ENCODE measurements at regions not wholly inside any gene's neighbourhood (a gene's known extent, or its start where the extent isn't known, plus 50 kb on each side); places are given as distances from the start of the nearest gene placed in this dataset.
"Not testable (repeated sequence)": the region's sequence is repeated elsewhere in the genome, so short reads cannot be mapped to it uniquely, and the experiment has no call there.

GRCh38 chr13:28570356-28570755 lies 75.4 kb upstream of the FLT1 start:
- TF ChIP-seq, protein P1, sequence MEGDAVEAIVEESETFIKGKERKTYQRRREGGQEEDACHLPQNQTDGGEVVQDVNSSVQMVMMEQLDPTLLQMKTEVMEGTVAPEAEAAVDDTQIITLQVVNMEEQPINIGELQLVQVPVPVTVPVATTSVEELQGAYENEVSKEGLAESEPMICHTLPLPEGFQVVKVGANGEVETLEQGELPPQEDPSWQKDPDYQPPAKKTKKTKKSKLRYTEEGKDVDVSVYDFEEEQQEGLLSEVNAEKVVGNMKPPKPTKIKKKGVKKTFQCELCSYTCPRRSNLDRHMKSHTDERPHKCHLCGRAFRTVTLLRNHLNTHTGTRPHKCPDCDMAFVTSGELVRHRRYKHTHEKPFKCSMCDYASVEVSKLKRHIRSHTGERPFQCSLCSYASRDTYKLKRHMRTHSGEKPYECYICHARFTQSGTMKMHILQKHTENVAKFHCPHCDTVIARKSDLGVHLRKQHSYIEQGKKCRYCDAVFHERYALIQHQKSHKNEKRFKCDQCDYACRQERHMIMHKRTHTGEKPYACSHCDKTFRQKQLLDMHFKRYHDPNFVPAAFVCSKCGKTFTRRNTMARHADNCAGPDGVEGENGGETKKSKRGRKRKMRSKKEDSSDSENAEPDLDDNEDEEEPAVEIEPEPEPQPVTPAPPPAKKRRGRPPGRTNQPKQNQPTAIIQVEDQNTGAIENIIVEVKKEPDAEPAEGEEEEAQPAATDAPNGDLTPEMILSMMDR (IDR thresholded peaks at IDR 0.05) = not testable (repeated sequence)
- not testable (repeated sequence) for TF ChIP-seq POLR2A (IDR thresholded peaks at IDR 0.05)

Data from right lobe of liver (tissue), 4 donors.